A549 (cell line): ENCODE measurements at regions not wholly inside any gene's neighbourhood (a gene's known extent, or its start where the extent isn't known, plus 50 kb on each side); places are given as distances from the start of the nearest gene placed in this dataset.

Experiments used
- ATAC-seq, 2 experiments: fragments of 200-7000 bp in 1 of 2; fragments of >200 bp in 1 of 2; cut with Nextera tagmentation in 1 of 2; cut with Tn5 transposase in 1 of 2; 3 replicates each; pipeline versions ENCODE4 v1.8.0 to v1.9.1; 2018 to 2020; ENCODE audit warnings: mild to moderate bottlenecking in 1 of 2, moderate library complexity in 1 of 2
- CTCF ChIA-PET: fragments of 300-600 bp; sonication (Branson Sonifier 250); formaldehyde crosslinking; extraction: SDS; loops from one replicate; lab custom pipeline; 2021; ENCODE audit warnings: antibody characterized with exemption, inconsistent platforms; lab: Yijun Ruan, JAX
- POLR2A ChIA-PET: fragments of 350-600 bp; formaldehyde crosslinking; extraction: SDS; loops from one replicate; lab custom pipeline; 2021; ENCODE audit warnings: antibody characterized with exemption, inconsistent platforms; lab: Yijun Ruan, JAX
- DNase-seq, 2 experiments: peaks; one replicate each; pipeline versions ENCODE4 v3.0.0 to v3.0.0-alpha.2; 2011 to 2016; ENCODE audit warnings: low read depth in 1 of 2, low spot score in 1 of 2
- FAIRE-seq: peaks from 2 replicates; lab custom pipeline; 2011; peaks lifted over from hg19 to GRCh38; lab: Jason Lieb, UNC
- H3K27ac ChIP-seq, 2 experiments: fragments of >200 bp; sonication (Bioruptor Twin); formaldehyde crosslinking; 3 replicates each; pipeline ENCODE4 v1.5.1; 2016 to 2017
- H3K4me1 ChIP-seq: fragments of >200 bp; sonication (Bioruptor Twin); formaldehyde crosslinking; 3 replicates; pipeline ENCODE4 v1.6.1; 2016
- H3K4me2 ChIP-seq: fragments of >200 bp; sonication (Bioruptor Twin); formaldehyde crosslinking; 3 replicates; pipeline ENCODE4 v1.6.1; 2016
- H3K4me3 ChIP-seq: fragments of >200 bp; sonication (Bioruptor Twin); formaldehyde crosslinking; 3 replicates; pipeline ENCODE4 v1.5.1; 2016
- H3K9me3 ChIP-seq: fragments of >200 bp; sonication (Bioruptor Twin); formaldehyde crosslinking; 3 replicates; pipeline ENCODE4 v1.6.1; 2016
- BCL3 ChIP-seq: fragments of >200 bp; sonication (Bioruptor Twin); formaldehyde crosslinking; IDR thresholded peaks from 3 replicates; pipeline ENCODE4 v1.6.1; 2016
- BHLHE40 ChIP-seq: IDR thresholded peaks from 2 replicates; pipeline ENCODE4 v1.6.1; 2012; ENCODE audit warnings: low read depth, low read length, inconsistent platforms
- CBX2 ChIP-seq: fragments of 200-600 bp; sonication (generic); IDR thresholded peaks from 2 replicates; pipeline ENCODE4 v1.6.1; 2016; ENCODE audit warnings: low read depth, mild to moderate bottlenecking, borderline replicate concordance
- CBX8 ChIP-seq: fragments of 200-600 bp; sonication (generic); IDR thresholded peaks from 2 replicates; pipeline ENCODE4 v1.6.1; 2016
- CTCF ChIP-seq: fragments of >200 bp; sonication (Bioruptor Twin); formaldehyde crosslinking; IDR thresholded peaks from 3 replicates; pipeline ENCODE4 v1.5.1; 2016
- EHF ChIP-seq: fragments of 250-450 bp; sonication (Bioruptor Pico); IDR thresholded peaks from 2 replicates; pipeline ENCODE4 v1.5.0; 2020; ENCODE audit warnings: mild to moderate bottlenecking
- EHMT2 ChIP-seq: fragments of 200-600 bp; sonication (generic); IDR thresholded peaks from 2 replicates; pipeline ENCODE4 v1.6.1; 2016; ENCODE audit warnings: antibody characterized with exemption, low read depth, mild to moderate bottlenecking, moderate library complexity
- EP300 ChIP-seq, 2 experiments: fragments of >200 bp; sonication (Bioruptor Twin); formaldehyde crosslinking; IDR thresholded peaks; 2 replicates in 1 of 2; 3 replicates in 1 of 2; pipeline ENCODE4 v1.6.1; 2016 to 2017
- FOSB ChIP-seq: fragments of 250-450 bp; sonication (Bioruptor Pico); IDR thresholded peaks from 2 replicates; pipeline ENCODE4 v1.5.0; 2020; ENCODE audit warnings: mild to moderate bottlenecking, moderate library complexity
- HMGXB4 ChIP-seq: fragments of 250-450 bp; sonication (Bioruptor Pico); IDR thresholded peaks from 2 replicates; pipeline ENCODE4 v1.5.0; 2021; ENCODE audit warnings: mild to moderate bottlenecking, moderate library complexity, borderline replicate concordance
- HOXB5 ChIP-seq: fragments of 250-450 bp; sonication (Bioruptor Pico); IDR thresholded peaks from 2 replicates; pipeline ENCODE4 v1.5.0; 2020; ENCODE audit warnings: mild to moderate bottlenecking, moderate library complexity
- JUN ChIP-seq, 2 experiments: fragments of >200 bp; sonication (Bioruptor Twin); formaldehyde crosslinking; IDR thresholded peaks; 2 replicates in 1 of 2; 3 replicates in 1 of 2; pipeline ENCODE4 v1.6.1; 2016 to 2017
- KDM1A ChIP-seq: fragments of 200-600 bp; sonication (generic); IDR thresholded peaks from 2 replicates; pipeline ENCODE4 v1.6.1; 2016; ENCODE audit warnings: low read depth, mild to moderate bottlenecking
- KDM5A ChIP-seq: fragments of 200-600 bp; sonication (generic); IDR thresholded peaks from 2 replicates; pipeline ENCODE4 v1.6.1; 2016; ENCODE audit warnings: antibody characterized with exemption, mild to moderate bottlenecking
- MAFK ChIP-seq: fragments of 450-650 bp; IDR thresholded peaks from 2 replicates; pipeline ENCODE4 v1.6.1; 2014; ENCODE audit not compliant: partially characterized antibody
- MAZ ChIP-seq: fragments of 150-350 bp; IDR thresholded peaks from 2 replicates; pipeline ENCODE4 v1.6.1; 2014; ENCODE audit warnings: antibody characterized with exemption, low read depth, low read length, borderline replicate concordance
- MYC ChIP-seq: IDR thresholded peaks from 2 replicates; pipeline ENCODE4 v1.6.1; 2012; ENCODE audit warnings: mild to moderate bottlenecking, inconsistent platforms, low read length, improper control_type of control experiment, borderline replicate concordance
- NFE2L2 ChIP-seq: fragments of 150-350 bp; conservative IDR thresholded peaks from 2 replicates; pipeline ENCODE4 v1.6.1; 2014; ENCODE audit warnings: low read length
- NPAS2 ChIP-seq: fragments of 250-450 bp; sonication (Bioruptor Pico); IDR thresholded peaks from 2 replicates; pipeline ENCODE4 v1.8.0; 2022; ENCODE audit warnings: mild to moderate bottlenecking, moderate library complexity, borderline replicate concordance
- NR3C1 ChIP-seq: fragments of >200 bp; sonication (Bioruptor Twin); formaldehyde crosslinking; IDR thresholded peaks from 3 replicates; pipeline ENCODE4 v1.6.1; 2017
- RARB ChIP-seq: fragments of 250-450 bp; sonication (Bioruptor Pico); IDR thresholded peaks from 2 replicates; pipeline ENCODE4 v1.8.0; 2021; ENCODE audit warnings: mild to moderate bottlenecking, moderate library complexity
- REST ChIP-seq: fragments of 200-600 bp; sonication (generic); IDR thresholded peaks from 2 replicates; pipeline ENCODE4 v1.6.1; 2016; ENCODE audit warnings: antibody characterized with exemption, mild to moderate bottlenecking, moderate library complexity
- RNF2 ChIP-seq: fragments of 200-600 bp; sonication (generic); IDR thresholded peaks from 2 replicates; pipeline ENCODE4 v1.6.1; 2016; ENCODE audit warnings: low read depth, mild to moderate bottlenecking, antibody characterized with exemption, moderate library complexity, borderline replicate concordance
- ZC3H11A ChIP-seq: fragments of 450-650 bp; IDR thresholded peaks from 2 replicates; pipeline ENCODE4 v1.6.1; 2014; ENCODE audit warnings: antibody characterized with exemption, mild to moderate bottlenecking
- ZNF302 ChIP-seq: fragments of 250-450 bp; sonication (Bioruptor Pico); IDR thresholded peaks from 2 replicates; pipeline ENCODE4 v1.9.0; 2021; ENCODE audit warnings: inconsistent platforms, mild to moderate bottlenecking, moderate library complexity
- ZSCAN20 ChIP-seq: fragments of 250-450 bp; sonication (Bioruptor Pico); IDR thresholded peaks from 2 replicates; pipeline ENCODE4 v1.8.0; 2022; ENCODE audit warnings: mild to moderate bottlenecking, moderate library complexity
- WGBS: methylation state at CpG from one replicate; pipeline ENCODE4 v1.1.6; 2017; ENCODE audit errors: missing lambda C conversion rate; 5-methylcytosine and 5-hydroxymethylcytosine counted together

- TF ChIP-seq ZSCAN20 (CRISPR knock-in tag) (no peak), NR3C1 (no peak), MAFK (no peak)
- TF ChIP-seq, all 56 proteins: peak for 0
Measured at GRCh38 chr9:106419829-106420228, 443.1 kb upstream of the ZNF462 start (continued).

- H3K4me2 ChIP-seq: no peak overlapping the region; the same call in 2 of the 3 replicates
- POLR2A ChIA-PET: interaction anchor here (0.5 kb wide), 1 partner anchor 568 kb away, joined by 3 read pairs; no protein-coding TSS in a partner anchor
- H3K27ac ChIP-seq: no peak overlapping the region
- DNase-seq (no peak), ATAC-seq (no peak), FAIRE-seq (no peak)
- CTCF ChIA-PET: interaction anchor here (1.8 kb wide), 1 partner anchor 11 kb away, joined by 5 read pairs; no protein-coding TSS in a partner anchor
- no peak for TF ChIP-seq KDM1A
- TF ChIP-seq EHF (CRISPR knock-in tag): no peak
- no peak for TF ChIP-seq ZC3H11A
- TF ChIP-seq HOXB5 (CRISPR knock-in tag): no peak
- TF ChIP-seq EHMT2: no peak
- no peak for TF ChIP-seq MAZ
- TF ChIP-seq CTCF: no peak
- TF ChIP-seq BCL3: no peak
- no peak for TF ChIP-seq MYC
- no peak for TF ChIP-seq RARB (CRISPR knock-in tag)
- TF ChIP-seq BHLHE40: no peak
- TF ChIP-seq NFE2L2: no peak
- TF ChIP-seq EP300 (IDR thresholded peaks at IDR 0.05): no peak
- no peaks in the 10 kb centered on the region for H3K4me1 ChIP-seq
- WGBS: 30% methylated on average over 4 of the region's 4 CpGs
- H3K4me3 ChIP-seq: no peak overlapping the region
- H3K9me3 ChIP-seq: no peaks in the 10 kb centered on the region
Measured at GRCh38 chr9:106420511-106420944, 442.4 kb upstream of the ZNF462 start.

- FAIRE-seq (no peak), DNase-seq (no peak), ATAC-seq (no peak)
- no peak overlapping the region for H3K4me3 ChIP-seq
- H3K4me1 ChIP-seq: no peaks in the 10 kb centered on the region
- no peak overlapping the region for H3K27ac ChIP-seq
- H3K9me3 ChIP-seq: no peaks in the 10 kb centered on the region
- no peak overlapping the region for H3K4me2 ChIP-seq
- POLR2A ChIA-PET: no interaction called here
- CTCF ChIA-PET: interaction anchor here (1.8 kb wide), 1 partner anchor 9 kb away, joined by 5 read pairs; no protein-coding TSS in a partner anchor
- whole genome bisulfite sequencing: 13% methylated on average over 3 of the region's 3 CpGs
- TF ChIP-seq RNF2 (no peak), ZNF302 (no peak), FOSB (CRISPR knock-in tag) (no peak), JUN (IDR thresholded peaks at IDR 0.05) (no peak), NPAS2 (CRISPR knock-in tag) (no peak), KDM1A (no peak), MYC (no peak), CBX8 (no peak), CBX2 (no peak), KDM5A (no peak), BHLHE40 (no peak), ZSCAN20 (CRISPR knock-in tag) (no peak), REST (no peak), HMGXB4 (CRISPR knock-in tag) (no peak)
Measured at GRCh38 chr9:106421772-106422171, 441.2 kb upstream of the ZNF462 start.
